NK-92 treated with Interleukin-12 subunit alpha and Interleukin-12 subunit beta, amount 100 ng/mL, for 24 hours (cell line): ENCODE measurements at regions not wholly inside any gene's neighbourhood (a gene's known extent, or its start where the extent isn't known, plus 50 kb on each side); places are given as distances from the start of the nearest gene placed in this dataset.
"Not testable (repeated sequence)": the region's sequence is repeated elsewhere in the genome, so short reads cannot be mapped to it uniquely, and the experiment has no call there.

Experiments
- DNase-seq: peaks from one replicate; lab custom pipeline; 2025; lab: John Stamatoyannopoulos, UW

- no peak for DNase-seq
These were observed 51.8 kb upstream of the MYB start for GRCh38 chr6:135129136-135129856.

- peak; percentile 49 for DNase-seq
These were observed 52.7 kb upstream of the MYB start for GRCh38 chr6:135128268-135128914.

DNA sequence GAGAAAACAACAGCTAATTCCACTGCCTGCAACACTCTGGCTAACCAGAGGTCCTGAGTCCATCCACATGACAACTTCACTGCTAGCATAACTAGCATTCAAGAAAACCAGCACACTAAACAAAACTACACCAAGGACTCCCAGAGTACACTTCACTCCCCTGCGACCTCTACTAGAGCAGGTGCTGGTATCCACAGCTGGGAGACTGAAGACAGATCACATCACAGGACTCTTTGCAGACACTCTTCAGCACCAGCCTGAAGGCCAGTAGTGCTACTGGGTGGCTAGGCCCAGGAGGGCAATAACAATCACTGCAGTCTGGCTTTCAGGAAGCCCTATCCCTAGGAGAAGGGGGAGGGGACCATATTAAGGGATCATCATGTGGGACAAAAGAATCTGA, 54.4 kb upstream of the MYB start:
- DNase-seq = no peak

DNA sequence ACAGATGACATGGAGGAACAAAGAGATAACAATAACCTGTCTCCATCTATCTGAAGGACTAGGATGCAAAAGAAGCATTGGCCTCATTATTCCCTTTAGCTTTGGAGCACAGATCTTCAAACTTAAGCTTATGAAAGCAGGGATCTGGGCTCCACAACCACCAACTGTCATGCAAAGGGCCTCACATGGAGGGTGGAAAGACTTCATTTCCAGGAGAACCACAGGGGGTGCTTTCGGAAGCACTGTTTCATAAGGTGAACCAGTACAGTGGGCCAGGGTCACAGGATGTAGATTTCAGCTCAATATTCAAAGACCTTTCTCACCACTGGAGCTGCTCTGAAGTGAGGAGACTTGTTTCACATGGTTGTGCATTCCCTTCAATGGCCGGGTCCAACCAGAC, 55.1 kb upstream of the MYB start:
- DNase-seq = no peak

DNA sequence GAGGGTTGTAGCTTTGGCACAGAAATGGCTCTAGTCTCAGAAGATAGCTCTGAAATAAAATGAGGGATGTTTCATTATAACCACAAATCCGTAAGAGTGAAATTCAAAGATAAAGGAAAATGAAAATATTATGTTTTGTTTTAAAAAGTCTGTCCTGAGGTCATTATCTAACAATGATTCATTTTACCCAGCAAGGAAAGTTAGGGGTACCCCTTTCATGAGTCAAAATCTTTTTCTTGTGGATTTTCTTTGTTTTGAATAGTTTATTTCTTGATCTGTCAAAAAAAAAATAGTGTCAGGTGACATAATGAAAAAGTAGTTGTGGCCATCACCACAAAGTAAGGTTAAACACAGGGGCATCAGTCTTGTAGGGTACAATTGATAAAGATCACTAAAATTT, 59.7 kb upstream of the MYB start:
- DNase-seq = no peak

DNA sequence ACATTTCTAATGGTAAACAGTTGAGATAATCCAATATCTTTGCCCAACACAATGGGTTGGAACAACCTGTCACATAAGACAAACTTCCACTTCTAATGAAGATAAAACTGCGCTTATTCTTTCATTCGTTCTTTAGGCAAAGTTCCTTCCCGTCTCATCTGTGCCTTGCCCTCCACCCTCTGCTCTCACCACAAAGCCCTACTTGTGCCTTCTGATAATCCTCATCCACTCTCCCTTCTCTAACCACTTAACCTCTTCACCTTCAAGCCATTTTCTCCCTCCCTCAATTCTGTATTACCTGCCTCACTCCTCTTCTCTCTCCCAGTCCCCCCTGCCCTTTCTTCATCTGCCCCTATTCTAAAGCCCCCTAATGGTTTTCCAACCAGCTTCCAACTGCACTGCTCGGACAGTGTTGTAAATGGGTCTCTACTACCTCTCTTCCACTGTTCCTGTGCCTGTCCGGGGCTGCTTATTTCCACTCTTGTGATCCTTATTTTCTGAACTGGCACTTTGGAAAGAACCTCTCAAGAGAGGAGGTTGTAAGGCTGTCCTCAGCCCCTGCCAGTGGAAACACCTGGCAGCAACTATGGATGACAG, 62.9 kb upstream of the MYB start:
- DNase-seq = no peak

DNA sequence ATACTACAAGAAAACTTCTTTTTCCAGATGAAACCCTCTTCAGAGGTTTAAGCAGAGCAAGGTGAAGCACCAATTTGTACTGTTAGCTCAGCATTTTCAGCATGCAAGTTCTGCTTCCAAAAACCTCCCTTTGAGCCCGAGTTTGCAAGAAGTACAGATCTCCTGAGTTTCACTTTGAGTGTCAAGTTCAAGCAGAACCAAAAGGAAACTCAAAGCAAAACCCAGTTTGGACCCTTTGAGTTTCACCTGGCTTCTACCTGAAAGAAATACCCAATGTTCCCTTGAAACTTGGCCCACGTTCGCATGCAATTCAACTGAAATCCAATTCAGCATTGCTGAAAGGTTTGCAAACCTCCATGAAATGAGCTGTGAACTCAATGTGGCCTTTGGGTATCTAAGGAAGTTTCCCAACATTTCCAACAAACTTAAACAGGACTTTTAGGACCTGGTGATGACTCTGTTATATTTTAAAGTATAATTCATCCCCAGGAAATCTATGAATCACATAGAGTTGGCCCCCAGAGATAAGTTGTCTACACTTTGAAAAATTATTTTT, 62.9 kb upstream of the HBS1L start:
- no peak for DNase-seq

DNA sequence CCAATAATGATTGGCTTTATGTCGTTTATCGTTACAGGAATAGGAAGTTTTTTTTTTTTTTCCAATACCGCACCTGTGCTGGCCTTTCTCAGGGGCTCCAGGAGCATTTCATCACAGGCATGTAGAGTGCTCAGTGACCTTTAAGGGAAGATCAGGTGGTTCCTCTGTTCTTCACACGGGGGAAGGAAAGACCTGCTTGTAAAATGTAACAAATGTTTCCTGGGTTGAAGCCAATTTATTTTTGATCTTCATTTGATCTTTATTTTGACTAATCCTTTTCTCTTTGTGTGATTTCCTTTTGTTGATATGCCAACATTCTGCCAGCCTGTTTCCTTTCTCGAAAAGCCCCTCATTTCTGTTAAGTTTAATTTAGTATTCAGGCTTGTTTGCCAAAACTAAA, 61.9 kb upstream of the HBS1L start:
- no peak for DNase-seq

DNA sequence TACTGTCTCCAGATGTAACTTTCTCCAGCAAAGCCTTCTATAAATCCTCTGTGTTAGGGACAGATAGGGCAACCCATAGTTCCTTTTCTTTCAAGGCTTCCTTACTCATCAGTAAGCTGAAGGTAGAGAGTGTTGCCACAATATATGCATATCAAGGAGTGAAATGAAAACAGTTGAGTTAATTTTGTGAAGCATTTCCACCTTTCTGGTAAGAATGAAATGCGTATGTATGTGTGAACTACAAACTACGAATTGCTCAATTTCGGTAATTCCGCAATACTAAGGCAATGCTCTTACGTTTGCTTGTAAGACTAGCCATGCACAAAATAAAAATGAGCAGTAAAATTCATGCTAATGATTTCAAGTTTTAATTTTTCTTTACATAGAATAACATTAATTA, 61.2 kb upstream of the HBS1L start:
- no peak for DNase-seq

DNA sequence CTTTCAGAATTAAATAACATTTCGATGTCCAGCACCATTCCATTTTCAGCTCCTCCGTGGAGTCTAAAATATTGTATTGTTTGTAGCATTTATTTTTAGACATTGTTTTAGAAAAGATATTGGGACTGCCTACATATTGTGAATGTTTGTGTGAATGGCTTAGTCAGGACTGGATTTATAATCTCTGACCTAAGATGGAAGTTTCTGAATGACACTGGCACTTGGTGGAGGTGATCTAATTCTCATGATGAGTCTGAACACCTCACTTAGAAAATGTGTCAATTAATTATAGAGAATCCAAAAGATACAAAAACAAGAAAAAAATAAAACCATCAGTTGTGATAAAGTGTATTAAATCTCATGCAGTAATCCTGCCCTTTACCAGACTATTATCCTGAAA, 60.8 kb upstream of the HBS1L start:
- DNase-seq = no peak

DNA sequence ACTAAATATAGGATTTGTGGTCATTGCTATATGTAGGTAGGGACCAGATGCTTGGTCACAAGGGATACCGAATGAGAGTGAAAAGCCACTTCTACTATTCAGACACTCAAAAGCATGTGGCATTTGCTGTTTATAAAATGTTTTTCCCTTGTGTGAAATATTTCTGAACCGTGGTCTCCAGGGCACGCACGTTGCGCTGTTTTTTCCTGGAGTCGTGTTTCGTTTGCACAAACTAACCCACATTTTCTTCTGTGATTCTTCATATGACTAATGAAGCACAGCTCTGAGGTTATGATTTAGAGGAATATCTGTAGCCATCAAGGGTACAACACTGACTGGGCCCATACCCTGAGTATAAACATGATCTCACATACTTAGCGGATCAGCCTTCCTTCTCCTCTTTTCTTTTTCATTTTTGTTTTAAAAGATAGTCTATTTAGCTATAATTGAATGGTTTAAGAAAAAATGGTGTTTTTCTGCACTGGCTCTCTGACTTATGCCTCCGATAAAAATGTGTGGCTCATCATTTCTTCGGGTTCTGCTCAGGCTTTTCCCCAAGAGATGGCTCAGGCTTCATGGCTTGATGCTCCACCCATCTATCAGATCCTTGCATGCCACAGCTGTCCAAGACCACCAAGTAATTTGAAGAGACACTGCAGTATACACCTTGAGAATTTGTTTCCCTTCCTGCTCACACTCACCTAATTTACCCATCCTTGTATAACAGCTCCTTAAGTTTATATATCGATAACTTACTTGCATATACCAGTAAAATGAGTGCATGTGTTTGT, 59.9 kb upstream of the HBS1L start:
- DNase-seq = no peak

DNA sequence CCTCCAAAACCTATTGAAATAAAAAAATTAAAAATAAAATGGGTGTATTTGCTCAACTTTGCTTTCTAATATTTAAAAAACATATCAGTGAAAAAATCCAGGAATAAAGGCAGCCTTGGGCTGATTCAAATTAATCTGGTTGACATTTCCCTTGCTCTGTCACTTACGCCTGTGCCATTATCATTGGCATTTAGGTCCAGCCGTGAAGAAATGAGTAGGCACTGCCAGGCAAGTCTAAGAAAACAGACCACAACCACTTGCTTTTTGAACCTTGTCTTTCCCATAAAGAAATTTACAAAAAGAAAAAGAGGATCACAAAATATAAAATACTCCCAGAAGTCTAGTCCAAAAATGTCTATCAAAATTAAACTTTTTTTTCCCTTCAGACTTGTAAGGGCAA, 59.2 kb upstream of the HBS1L start:
- no peak for DNase-seq

GRCh38 chr6:135112951-135113350, 58.3 kb upstream of the HBS1L start:
- not testable (repeated sequence) for DNase-seq

GRCh38 chr6:135110261-135110781, 55.7 kb upstream of the HBS1L start:
- not testable (repeated sequence) for DNase-seq

DNA sequence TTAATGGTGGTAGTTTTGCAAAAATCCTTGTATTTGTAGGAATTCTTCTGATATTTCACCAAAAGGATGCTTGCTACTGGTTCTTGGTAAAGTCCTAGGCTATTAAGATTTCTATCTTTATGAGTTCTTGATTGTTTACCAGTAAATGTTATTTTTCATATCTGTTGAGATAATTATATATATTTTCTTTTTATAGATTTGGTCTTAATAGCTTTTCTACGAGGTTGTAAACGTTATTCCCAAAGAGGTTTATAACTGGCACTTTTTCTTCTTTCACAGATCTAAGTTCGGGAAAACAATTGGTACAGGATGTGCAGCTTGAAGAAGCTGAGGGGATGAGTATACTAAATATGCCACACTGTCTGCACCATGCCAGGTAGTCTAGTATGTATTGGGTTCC, 55.1 kb upstream of the HBS1L start:
- DNase-seq = no peak

GRCh38 chr6:135108692-135109091, 54.1 kb upstream of the HBS1L start:
- DNase-seq = no peak

DNA sequence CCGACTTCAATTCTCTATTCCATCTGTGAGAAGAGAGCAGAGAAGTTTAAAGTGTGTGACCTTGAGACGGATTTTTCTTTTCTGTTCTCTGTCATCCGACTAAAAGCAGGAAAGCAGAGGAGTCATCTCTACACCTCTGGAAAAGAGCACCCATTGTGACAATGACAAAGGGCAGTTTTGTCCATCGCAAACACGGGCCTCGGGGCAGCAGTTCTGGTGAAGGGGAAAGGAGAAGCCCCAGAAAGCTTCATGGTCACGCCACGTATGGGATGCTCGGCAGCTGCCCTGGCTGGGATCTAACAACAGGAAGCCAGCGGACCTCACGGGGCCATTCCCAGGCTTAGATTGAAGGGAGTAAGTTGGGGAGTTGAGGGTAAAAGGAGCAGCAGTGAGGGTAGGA, 52.0 kb upstream of the HBS1L start:
- no peak for DNase-seq

GRCh38 chr6:135105710-135106109, 51.1 kb upstream of the HBS1L start:
- DNase-seq = no peak

GRCh38 chr6:135105299-135105698, 50.7 kb upstream of the HBS1L start:
- no peak for DNase-seq
